AG08396 (cell line): ENCODE measurements at regions not wholly inside any gene's neighbourhood (a gene's known extent, or its start where the extent isn't known, plus 50 kb on each side); places are given as distances from the start of the nearest gene placed in this dataset.

Experiments used
- DNase-seq: peaks from one replicate; pipeline ENCODE4 v3.0.0; 2012; ENCODE audit warnings: low spot score, mixed read lengths

DNA sequence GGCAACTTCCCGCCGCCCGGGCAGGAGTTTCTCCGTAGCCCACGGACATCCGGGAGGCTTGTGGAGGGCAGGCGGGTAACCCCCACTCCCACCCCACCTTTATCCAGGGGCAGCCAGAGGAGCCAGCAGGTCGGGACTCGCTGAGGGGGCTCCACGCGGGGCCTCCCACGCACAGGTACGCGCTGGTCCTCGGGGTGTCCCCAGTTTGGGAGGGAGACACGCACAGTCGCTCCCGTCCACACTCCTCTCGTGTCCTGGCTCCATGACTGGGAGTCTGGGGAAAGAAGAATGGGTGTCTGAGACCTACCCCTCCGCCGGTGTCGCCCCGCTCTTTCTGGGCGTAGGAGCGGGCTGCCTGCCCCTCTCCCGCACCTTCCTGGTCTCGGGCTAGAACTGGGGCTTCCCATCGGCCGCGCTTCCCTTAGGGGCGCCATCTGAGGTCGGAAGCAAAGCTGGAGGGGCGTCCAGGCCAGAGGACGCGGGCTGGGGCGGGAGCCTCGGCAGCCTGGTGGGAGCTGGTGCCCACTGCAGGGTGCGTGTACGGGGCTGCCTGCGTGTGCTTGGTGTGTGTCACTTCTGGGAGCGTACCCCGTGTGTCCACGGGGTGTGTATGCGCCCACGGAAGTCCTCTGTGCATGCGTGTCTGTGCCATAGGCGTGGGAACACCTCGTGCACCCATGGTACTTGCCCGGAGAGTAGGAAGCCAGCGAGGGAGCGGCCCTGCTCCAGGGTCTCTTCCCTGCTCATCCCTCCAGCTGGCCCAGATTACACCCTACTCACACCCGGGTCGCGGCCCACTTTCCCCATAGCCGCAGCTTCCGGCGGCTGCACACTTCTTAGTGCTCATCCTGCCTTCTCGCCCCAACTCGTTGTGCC, 73.0 kb upstream of the LEP start:
- DNase-seq = no peak

GRCh38 chr7:128168667-128169210, 72.3 kb upstream of the LEP start:
- peak; percentile 57 for DNase-seq

- DNase-seq = no peak
Measured at GRCh38 chr7:128170461-128170860, 70.6 kb upstream of the LEP start.

DNA sequence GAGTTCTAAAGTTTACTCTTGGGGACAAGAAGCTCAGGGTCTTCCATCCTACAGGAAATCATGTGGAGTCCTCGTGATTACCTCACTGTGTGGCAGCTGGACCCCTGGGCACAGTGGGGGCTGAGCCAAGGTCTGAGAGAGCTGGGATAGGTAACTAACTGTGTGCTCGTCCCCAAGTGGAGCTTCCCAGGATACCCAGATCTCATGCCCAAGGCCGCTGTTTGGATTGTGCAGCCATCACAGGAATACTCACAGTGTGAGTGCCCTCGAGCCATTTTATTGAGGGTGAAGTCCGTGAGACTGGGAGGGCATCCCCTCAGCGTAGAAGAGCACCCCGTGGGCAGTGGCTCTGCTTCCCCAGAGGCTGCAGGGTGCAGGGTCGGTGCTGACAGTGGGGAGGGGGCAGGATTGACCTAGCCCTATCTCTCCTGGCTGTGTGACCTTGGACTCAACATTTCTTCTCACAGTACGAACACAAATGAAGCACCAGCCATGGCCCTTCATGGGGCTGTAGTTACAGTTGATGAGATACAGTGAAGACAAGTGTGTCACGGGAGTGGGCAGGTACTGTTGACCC, 69.6 kb upstream of the LEP start:
- DNase-seq = no peak

- DNase-seq = no peak
Measured at GRCh38 chr7:128172151-128172550, 68.9 kb upstream of the LEP start.

- DNase-seq = no peak
Measured at GRCh38 chr7:128172963-128173362, 68.1 kb upstream of the LEP start.

DNA sequence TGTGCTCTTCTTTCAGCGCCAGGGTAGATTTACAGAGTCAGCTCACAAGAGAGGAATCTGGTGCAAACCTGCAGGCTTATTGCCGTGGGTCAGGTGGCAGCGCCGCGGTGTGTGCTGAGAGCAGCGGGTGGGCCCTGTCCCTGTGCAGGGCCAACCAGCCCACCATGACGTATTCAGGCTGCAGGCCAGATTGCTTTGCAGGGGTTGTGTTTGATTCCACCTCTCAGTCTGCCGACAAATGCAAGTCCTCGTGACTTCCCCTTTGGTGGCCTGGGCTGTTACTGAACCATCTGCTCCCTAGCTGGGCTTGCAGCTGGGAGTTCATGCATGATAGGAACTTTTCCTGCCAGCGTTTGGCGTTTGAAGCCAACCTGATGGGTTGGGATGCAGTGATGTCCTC, 66.7 kb upstream of the LEP start:
- no peak for DNase-seq

- no peak for DNase-seq
Measured at GRCh38 chr7:128176696-128177095, 64.4 kb upstream of the LEP start.

DNA sequence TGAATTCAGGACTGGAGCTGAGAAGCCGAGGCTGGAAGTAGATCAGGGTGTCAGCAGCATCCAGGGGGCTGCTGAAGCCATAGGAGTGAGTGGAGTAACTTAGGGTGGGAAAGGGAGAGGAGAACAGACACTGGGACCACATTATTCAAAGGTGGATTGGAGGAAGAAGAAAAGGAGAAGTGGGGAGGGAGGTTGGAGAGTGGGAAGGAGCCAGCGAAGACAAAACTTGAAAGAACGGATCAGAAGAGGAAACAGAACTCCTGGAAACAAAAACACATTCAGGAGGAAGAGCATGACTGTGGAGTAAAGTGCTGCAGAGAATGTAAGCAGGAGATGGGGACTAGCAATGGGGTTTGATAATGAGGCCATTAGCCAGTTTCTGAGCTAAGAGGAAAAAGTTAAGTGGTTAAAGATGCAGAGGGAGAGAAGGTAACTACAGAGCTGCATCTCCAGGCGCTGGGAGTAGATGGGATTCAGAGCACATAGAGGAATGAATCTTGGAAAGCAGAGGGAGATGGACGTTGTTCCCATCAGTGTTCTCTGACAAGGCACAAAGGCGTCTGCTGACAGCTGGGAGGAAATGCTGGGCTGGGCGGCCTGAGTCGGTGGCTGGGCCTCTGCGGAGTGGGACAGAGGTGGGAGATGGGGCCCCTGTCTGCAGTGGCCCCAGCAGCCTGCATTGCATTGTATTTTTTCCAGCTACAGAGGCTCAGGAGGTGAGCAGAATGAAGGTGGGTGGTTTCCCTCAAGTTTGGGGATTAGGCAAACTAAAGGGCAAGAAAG, 63.1 kb upstream of the LEP start:
- no peak for DNase-seq

DNA sequence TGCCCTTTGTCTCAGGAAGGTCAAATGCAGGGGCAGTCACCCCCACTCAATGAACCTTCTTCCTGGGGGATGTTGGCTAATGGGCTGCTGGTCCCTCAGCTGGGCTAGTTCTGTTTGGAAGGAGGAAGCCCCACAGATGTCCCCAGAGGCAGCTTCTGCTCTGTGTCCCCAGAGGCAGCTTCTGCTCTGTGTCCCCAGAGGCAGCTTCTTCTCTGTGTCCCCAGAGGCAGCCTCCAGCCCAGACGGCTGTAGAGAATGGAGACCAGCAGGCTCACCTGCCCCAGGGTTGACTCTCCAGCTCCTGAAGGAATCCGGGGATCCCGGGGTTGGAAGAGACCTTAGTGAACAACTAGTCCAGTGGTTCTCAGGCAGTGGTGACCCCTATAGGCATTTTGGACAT, 62.5 kb upstream of the LEP start:
- no peak for DNase-seq

DNA sequence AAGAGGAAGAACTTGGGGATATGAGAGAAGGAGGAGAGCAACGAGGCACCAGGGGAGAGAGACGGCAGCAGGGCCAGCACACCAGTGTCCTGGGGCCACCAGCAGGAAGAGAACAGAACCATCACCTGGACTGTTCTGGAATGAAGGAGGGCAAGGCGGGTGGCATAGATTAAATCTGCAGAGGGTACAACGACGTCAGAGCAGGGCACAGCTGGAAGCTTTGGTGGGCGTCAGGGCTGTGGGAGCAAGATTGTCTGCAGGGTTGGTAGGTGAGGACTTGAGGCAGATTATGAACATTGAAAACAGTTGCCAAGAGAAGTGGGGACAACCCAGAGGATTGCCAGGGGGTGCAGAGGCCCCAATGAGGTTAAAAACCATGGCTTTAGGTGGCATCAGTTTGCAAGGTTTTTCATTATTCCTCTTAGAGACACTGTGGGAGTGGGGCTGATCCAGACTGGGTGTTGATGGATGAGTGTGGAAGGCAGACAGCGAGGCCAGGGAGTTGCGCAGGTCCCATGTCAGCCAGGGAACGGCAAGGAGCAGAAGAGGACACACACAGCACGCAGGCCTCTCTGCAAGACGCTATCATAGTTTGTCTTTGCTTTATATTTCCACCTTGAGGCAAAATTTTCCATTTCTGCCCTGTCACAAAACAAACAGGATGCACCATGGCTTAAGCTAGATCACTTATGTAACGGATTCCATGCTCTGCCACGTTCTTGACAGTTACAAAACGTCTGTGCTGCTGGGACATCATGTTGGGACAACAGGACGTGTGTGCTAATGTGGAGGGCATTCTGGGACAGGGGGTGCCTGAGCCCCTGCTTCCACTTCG, 52.5 kb upstream of the LEP start:
- no peak for DNase-seq

DNA sequence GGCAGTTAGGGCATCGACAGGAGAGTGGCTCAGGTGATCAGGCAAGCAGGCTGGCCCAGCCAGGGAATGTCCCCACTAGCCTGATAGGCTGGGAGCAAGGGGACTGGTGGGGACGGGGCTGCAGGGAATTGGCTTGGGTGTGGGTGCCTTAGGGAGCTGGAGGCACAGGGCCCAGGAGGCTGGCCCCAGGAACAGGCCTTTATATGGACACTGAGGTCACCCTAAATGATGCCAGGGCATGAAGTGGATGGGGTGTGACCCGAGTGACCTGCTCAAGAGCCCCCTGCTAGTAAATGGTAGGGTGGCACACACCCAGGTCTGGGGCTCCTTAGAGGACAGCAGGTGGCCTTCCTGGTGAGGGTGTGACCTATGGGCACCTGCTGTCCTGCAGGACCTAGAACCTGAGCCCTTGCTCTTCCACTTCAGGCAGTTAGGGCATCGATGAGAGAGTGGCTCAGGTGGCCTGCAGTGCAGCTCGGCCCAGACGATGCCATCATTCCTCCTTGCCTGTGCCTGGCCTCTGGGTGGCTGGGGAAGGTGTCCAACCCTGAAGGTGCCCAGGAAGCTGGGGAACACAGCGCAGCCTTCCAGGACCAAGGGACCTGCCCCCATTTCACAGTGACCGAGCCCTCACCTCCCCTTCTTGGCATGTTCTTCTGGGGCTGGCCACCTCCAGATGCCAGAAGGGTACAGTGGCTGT, 51.7 kb upstream of the LEP start:
- no peak for DNase-seq

DNA sequence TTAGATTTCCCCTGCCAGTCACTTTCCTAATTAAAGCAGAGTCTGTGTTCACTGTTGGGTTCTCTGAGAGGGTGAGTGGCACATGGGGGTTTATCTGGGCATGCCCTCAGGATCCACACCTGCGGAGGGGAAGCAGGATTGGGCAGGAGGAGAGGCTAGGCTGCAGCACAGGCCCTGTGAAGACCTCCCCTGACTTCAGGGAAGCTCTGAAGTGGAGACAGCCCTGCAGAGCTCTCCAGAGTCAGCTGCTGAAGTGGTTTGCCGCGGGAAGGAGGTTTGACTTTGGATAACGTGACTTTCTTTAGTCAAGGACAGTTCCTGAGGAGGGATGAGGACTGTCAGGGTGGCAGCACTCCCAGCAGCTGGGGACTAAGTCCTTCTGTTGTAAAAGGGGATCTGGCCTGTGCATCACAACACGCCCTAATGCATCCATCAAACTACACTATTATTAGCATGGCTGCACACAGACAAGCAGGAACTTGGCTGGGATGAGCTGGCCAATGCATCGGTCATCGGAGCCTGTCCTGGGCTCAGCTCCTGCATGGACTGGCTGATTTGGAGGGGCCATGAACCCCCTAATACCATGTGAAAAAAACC, 50.9 kb upstream of the LEP start:
- no peak for DNase-seq

- no peak for DNase-seq
Measured at GRCh38 chr7:128191136-128191844, 49.8 kb upstream of the LEP start.
